ENCODE measurements at regions not wholly inside any gene's neighbourhood (a gene's known extent, or its start where the extent isn't known, plus 50 kb on each side); places are given as distances from the start of the nearest gene placed in this dataset.

DNA sequence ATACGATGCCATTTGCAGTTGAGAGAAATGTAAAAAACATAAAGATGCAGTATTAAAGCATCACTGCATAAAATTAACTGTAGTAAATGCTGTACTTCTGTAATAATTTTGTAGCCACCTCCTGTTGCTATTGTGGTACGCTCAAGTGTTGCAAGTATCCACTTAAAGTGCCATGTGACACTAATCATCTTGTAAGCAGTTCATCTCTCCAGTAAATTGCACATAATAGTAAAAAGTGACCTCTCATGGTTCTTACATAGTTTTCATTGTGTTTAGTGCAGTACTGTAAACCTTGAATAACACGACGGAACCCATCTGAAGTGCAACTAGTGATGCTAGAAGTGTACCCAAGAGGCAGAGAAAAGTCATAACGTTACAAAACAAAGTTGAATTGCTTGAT lies 190.1 kb upstream of the VGLL2 start:
- ChIA-PET CTCF (no interaction called here), RAD21 (ENCODE audit: unreplicated experiment) (no interaction called here)
- no peak for ATAC-seq

More for the DNA sequence above, 190.1 kb upstream of the VGLL2 start:
- no TSS peak for BruUV-seq (replicated peaks)
- Histone ChIP-seq H4K20me1 (ENCODE audit: control insufficient read depth, insufficient read depth) (no peaks in the 10 kb centered on the region), H3K36me3 (ENCODE audit: control insufficient read depth in 2 of 2, insufficient read depth in 2 of 2, low read length in 1 of 2) (no peaks in the 10 kb centered on the region), H3K9ac (ENCODE audit: control insufficient read depth, insufficient read depth, low read length) (no peak overlapping the region), H3K4me2 (ENCODE audit: control insufficient read depth, insufficient read depth) (no peak overlapping the region), H3K79me2 (ENCODE audit: control insufficient read depth, insufficient read depth, low read length) (no peaks in the 10 kb centered on the region), H2AFZ (ENCODE audit: control insufficient read depth, low read depth, low read length) (no peak overlapping the region), H3K4me1 (ENCODE audit: control insufficient read depth, insufficient read depth, low read length) (no peaks in the 10 kb centered on the region), H3K27me3 (replicated peaks in 1 of 2; ENCODE audit: control insufficient read depth in 2 of 2, insufficient read depth in 2 of 2, low read length in 1 of 2) (no peaks in the 10 kb centered on the region), H3K4me3 (no peak overlapping the region), H3K27ac (ENCODE audit: control insufficient read depth, insufficient read depth) (no peak overlapping the region), H3K9me3 (replicated peaks; ENCODE audit: control insufficient read depth, insufficient read depth, low read length) (no peaks in the 10 kb centered on the region)
- intact Hi-C loops (cut with micrococcal nuclease; ENCODE audit: unreplicated experiment) (no loop called here), in situ Hi-C loops (cut with MboI) (no loop called here)
- 39% methylated on average over 5 of the region's 5 CpGs for WGBS (ENCODE audit: insufficient coverage, insufficient replicate concordance, low lambda C conversion rate, missing lambda C conversion rate)
- FAIRE-seq (no peak), DNase-seq (ENCODE audit: low read depth, low spot score) (no peak)
- ChIA-PET SMC1A (ENCODE audit: uncharacterized antibody, unreplicated experiment) (no interaction called here), POLR2A (no interaction called here)
- TF ChIP-seq HDAC6 (IDR thresholded peaks at IDR 0.05; ENCODE audit: unreplicated experiment): no peak
- TF ChIP-seq POU2F2 (IDR thresholded peaks at IDR 0.05; ENCODE audit: borderline replicate concordance, low read depth, low read length): no peak
- TF ChIP-seq, protein P1, sequence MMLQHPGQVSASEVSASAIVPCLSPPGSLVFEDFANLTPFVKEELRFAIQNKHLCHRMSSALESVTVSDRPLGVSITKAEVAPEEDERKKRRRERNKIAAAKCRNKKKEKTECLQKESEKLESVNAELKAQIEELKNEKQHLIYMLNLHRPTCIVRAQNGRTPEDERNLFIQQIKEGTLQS (IDR thresholded peaks at IDR 0.05; ENCODE audit: borderline replicate concordance, extremely low read depth, low read depth, low read length): no peak
- TF ChIP-seq, protein P2, sequence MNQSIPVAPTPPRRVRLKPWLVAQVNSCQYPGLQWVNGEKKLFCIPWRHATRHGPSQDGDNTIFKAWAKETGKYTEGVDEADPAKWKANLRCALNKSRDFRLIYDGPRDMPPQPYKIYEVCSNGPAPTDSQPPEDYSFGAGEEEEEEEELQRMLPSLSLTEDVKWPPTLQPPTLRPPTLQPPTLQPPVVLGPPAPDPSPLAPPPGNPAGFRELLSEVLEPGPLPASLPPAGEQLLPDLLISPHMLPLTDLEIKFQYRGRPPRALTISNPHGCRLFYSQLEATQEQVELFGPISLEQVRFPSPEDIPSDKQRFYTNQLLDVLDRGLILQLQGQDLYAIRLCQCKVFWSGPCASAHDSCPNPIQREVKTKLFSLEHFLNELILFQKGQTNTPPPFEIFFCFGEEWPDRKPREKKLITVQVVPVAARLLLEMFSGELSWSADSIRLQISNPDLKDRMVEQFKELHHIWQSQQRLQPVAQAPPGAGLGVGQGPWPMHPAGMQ (IDR thresholded peaks at IDR 0.05; ENCODE audit: borderline replicate concordance): no peak
- no peak for TF ChIP-seq ETV6 (conservative IDR thresholded peaks at IDR 0.05 in 1 of 2, IDR thresholded peaks at IDR 0.05 in 1 of 2; ENCODE audit: borderline replicate concordance in 1 of 2, low read depth in 1 of 2)
- no peak for TF ChIP-seq ASH2L (IDR thresholded peaks at IDR 0.05; ENCODE audit: borderline replicate concordance, low read depth)
- no peak for TF ChIP-seq FOXM1 (IDR thresholded peaks at IDR 0.05; ENCODE audit: low read depth, low read length)
- no peak for TF ChIP-seq TCF7 (IDR thresholded peaks at IDR 0.05; ENCODE audit: borderline replicate concordance)
- TF ChIP-seq EED (IDR thresholded peaks at IDR 0.05; ENCODE audit: low read depth): no peak
- no peak for TF ChIP-seq GATAD2B (conservative IDR thresholded peaks at IDR 0.05; ENCODE audit: low read depth)
- TF ChIP-seq CREM (IDR thresholded peaks at IDR 0.05; ENCODE audit: low read depth): no peak
- no peak for TF ChIP-seq FOXK2 (IDR thresholded peaks at IDR 0.05)
- no peak for TF ChIP-seq ZBTB4 (CRISPR knock-in tag; IDR thresholded peaks at IDR 0.05)
- no peak for TF ChIP-seq MTA3 (IDR thresholded peaks at IDR 0.05; ENCODE audit: borderline replicate concordance, low read length)
- no peak for TF ChIP-seq ZNF622 (IDR thresholded peaks at IDR 0.05)
